ENCODE measurements at regions not wholly inside any gene's neighbourhood (a gene's known extent, or its start where the extent isn't known, plus 50 kb on each side); places are given as distances from the start of the nearest gene placed in this dataset.

DNA sequence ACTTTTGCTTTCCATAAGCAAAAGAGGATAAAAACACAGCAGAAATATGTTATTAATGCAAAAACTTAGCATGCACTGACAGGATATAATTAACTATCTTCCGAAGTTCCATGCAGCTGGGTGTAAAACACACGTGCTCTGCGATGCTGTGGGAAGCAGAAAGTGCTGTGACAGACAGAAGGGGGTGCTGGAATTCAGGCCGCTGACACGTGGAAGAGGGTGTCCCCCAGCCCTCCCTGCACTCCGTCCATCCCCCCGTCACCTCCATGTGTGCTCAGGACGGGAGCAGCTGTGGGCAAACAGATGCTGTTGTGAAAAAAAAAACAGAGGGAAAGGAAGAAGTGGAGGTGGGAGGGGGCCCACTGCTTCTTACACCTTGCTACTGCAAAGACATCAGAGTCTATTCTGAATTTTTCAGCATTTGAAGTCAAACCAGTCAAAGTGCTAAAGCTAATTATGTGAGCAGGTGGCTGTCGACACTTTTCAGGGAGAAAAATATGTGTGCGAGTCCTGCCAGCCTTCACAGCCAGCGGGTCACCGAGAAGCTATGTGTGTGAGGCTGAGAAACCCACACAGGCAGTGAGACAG, 175.9 kb upstream of the AFDN start (continued):
- TF ChIP-seq HOXC10 (CRISPR knock-in tag; IDR thresholded peaks at IDR 0.05) (no peak), ZNF530 (tag by site-specific recombination; IDR thresholded peaks at IDR 0.05; ENCODE audit: low read depth) (no peak), ZNF555 (tag by site-specific recombination; conservative IDR thresholded peaks at IDR 0.05) (no peak), ZBTB21 (tag by site-specific recombination; IDR thresholded peaks at IDR 0.05) (no peak)

DNA sequence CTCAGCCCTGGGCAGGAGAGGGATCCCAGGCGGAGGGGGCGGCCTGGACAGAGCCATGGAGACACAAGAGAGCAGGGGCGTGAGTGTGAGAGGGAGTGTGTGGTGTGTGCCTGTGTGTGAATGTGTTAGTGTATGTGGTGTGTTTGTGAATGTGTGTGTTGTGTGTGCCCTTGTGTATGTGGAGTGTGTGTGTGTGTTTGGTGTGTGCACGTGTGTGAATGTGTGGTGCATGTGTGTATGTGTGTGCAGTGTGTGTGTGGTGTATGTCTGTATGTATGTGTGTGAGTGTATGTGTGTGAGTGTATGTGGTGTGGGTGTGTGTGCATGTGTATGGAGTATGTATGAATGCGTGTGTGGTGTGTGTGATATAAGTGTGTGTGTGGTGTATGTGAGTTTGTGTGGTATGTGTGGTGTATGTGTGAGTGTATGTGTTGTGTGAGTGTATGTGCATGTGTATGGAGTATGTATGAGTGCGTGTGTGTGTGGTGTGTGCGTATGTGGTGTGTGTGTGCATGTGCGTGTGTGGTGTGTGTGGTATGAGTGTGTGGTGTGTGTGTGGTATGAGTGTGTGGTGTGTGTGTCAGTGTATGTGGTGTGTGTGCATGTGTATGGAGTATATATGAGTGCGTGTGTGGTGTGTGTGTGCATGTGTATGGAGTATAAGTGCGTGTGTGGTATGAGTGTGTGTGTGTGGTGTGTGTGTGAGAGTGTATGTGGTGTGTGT, 175.2 kb upstream of the AFDN start:
- no peaks in the 10 kb centered on the region for H3K4me1 ChIP-seq (ENCODE audit: control insufficient read depth, insufficient read depth, low read length)
- POLR2A ChIA-PET, result no interaction called here
- TF ChIP-seq ZNF677 (tag by site-specific recombination; IDR thresholded peaks at IDR 0.05) (no peak), ZNF302 (tag by site-specific recombination; IDR thresholded peaks at IDR 0.05; ENCODE audit: low read depth) (no peak), ZNF791 (tag by site-specific recombination; IDR thresholded peaks at IDR 0.05) (no peak), ZNF585B (tag by site-specific recombination; IDR thresholded peaks at IDR 0.05) (no peak), ZNF558 (tag by site-specific recombination; IDR thresholded peaks at IDR 0.05) (no peak), ZSCAN30 (tag by site-specific recombination; IDR thresholded peaks at IDR 0.05) (no peak), OVOL3 (tag by site-specific recombination; IDR thresholded peaks at IDR 0.05) (no peak), ZNF311 (tag by site-specific recombination; IDR thresholded peaks at IDR 0.05; ENCODE audit: borderline replicate concordance) (no peak), ZEB2 (tag by site-specific recombination; IDR thresholded peaks at IDR 0.05) (no peak), ZNF292 (tag by site-specific recombination; IDR thresholded peaks at IDR 0.05; ENCODE audit: borderline replicate concordance, low read depth) (no peak), ZBTB17 (tag by site-specific recombination; IDR thresholded peaks at IDR 0.05) (no peak), ZNF426 (tag by site-specific recombination; IDR thresholded peaks at IDR 0.05) (no peak), HOXD13 (CRISPR knock-in tag; IDR thresholded peaks at IDR 0.05; ENCODE audit: borderline replicate concordance) (peak; percentile 52; the same call in 1 of the 2 replicates), SP7 (tag by site-specific recombination; IDR thresholded peaks at IDR 0.05) (no peak), ZNF169 (tag by site-specific recombination; IDR thresholded peaks at IDR 0.05) (no peak)
- TF ChIP-seq, protein P1, sequence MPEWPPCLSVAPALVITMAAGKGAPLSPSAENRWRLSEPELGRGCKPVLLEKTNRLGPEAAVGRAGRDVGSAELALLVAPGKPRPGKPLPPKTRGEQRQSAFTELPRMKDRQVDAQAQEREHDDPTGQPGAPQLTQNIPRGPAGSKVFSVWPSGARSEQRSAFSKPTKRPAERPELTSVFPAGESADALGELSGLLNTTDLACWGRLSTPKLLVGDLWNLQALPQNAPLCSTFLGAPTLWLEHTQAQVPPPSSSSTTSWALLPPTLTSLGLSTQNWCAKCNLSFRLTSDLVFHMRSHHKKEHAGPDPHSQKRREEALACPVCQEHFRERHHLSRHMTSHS (tag by site-specific recombination; IDR thresholded peaks at IDR 0.05), result no peak; the same call in 1 of the 2 replicates
- TF ChIP-seq, protein P2, sequence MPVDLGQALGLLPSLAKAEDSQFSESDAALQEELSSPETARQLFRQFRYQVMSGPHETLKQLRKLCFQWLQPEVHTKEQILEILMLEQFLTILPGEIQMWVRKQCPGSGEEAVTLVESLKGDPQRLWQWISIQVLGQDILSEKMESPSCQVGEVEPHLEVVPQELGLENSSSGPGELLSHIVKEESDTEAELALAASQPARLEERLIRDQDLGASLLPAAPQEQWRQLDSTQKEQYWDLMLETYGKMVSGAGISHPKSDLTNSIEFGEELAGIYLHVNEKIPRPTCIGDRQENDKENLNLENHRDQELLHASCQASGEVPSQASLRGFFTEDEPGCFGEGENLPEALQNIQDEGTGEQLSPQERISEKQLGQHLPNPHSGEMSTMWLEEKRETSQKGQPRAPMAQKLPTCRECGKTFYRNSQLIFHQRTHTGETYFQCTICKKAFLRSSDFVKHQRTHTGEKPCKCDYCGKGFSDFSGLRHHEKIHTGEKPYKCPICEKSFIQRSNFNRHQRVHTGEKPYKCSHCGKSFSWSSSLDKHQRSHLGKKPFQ (tag by site-specific recombination; IDR thresholded peaks at IDR 0.05), result no peak
- TF ChIP-seq, protein P3, sequence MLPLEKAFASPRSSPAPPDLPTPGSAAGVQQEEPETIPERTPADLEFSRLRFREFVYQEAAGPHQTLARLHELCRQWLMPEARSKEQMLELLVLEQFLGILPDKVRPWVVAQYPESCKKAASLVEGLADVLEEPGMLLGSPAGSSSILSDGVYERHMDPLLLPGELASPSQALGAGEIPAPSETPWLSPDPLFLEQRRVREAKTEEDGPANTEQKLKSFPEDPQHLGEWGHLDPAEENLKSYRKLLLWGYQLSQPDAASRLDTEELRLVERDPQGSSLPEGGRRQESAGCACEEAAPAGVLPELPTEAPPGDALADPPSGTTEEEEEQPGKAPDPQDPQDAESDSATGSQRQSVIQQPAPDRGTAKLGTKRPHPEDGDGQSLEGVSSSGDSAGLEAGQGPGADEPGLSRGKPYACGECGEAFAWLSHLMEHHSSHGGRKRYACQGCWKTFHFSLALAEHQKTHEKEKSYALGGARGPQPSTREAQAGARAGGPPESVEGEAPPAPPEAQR (tag by site-specific recombination; IDR thresholded peaks at IDR 0.05), result no peak
- TF ChIP-seq, protein P4, sequence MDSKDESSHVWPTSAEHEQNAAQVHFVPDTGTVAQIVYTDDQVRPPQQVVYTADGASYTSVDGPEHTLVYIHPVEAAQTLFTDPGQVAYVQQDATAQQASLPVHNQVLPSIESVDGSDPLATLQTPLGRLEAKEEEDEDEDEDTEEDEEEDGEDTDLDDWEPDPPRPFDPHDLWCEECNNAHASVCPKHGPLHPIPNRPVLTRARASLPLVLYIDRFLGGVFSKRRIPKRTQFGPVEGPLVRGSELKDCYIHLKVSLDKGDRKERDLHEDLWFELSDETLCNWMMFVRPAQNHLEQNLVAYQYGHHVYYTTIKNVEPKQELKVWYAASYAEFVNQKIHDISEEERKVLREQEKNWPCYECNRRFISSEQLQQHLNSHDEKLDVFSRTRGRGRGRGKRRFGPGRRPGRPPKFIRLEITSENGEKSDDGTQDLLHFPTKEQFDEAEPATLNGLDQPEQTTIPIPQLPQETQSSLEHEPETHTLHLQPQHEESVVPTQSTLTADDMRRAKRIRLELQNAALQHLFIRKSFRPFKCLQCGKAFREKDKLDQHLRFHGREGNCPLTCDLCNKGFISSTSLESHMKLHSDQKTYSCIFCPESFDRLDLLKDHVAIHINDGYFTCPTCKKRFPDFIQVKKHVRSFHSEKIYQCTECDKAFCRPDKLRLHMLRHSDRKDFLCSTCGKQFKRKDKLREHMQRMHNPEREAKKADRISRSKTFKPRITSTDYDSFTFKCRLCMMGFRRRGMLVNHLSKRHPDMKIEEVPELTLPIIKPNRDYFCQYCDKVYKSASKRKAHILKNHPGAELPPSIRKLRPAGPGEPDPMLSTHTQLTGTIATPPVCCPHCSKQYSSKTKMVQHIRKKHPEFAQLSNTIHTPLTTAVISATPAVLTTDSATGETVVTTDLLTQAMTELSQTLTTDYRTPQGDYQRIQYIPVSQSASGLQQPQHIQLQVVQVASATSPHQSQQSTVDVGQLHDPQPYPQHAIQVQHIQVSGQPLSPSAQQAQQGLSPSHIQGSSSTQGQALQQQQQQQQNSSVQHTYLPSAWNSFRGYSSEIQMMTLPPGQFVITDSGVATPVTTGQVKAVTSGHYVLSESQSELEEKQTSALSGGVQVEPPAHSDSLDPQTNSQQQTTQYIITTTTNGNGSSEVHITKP (tag by site-specific recombination; IDR thresholded peaks at IDR 0.05), result no peak
- TF ChIP-seq, protein P5, sequence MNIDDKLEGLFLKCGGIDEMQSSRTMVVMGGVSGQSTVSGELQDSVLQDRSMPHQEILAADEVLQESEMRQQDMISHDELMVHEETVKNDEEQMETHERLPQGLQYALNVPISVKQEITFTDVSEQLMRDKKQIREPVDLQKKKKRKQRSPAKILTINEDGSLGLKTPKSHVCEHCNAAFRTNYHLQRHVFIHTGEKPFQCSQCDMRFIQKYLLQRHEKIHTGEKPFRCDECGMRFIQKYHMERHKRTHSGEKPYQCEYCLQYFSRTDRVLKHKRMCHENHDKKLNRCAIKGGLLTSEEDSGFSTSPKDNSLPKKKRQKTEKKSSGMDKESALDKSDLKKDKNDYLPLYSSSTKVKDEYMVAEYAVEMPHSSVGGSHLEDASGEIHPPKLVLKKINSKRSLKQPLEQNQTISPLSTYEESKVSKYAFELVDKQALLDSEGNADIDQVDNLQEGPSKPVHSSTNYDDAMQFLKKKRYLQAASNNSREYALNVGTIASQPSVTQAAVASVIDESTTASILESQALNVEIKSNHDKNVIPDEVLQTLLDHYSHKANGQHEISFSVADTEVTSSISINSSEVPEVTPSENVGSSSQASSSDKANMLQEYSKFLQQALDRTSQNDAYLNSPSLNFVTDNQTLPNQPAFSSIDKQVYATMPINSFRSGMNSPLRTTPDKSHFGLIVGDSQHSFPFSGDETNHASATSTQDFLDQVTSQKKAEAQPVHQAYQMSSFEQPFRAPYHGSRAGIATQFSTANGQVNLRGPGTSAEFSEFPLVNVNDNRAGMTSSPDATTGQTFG (tag by site-specific recombination; IDR thresholded peaks at IDR 0.05; ENCODE audit: borderline replicate concordance), result 0 out of 2 replicates have a peak, but pooled peaks have one; percentile 18

More for the DNA sequence above, 175.2 kb upstream of the AFDN start:
- CTCF ChIA-PET, result no interaction called here
- H3K4me3 ChIP-seq (ENCODE audit: low read depth, low read length), result no peak overlapping the region
- no peak overlapping the region for H3K27ac ChIP-seq (ENCODE audit: extremely low read depth, low read depth, low read length)
- H3K36me3 ChIP-seq (ENCODE audit: control insufficient read depth in 2 of 2, insufficient read depth in 1 of 2, low read length in 2 of 2), result no peaks in the 10 kb centered on the region
- no peaks in the 10 kb centered on the region for H3K9me3 ChIP-seq (ENCODE audit: control insufficient read depth, insufficient read depth, low read depth, low read length)
